ENCODE measurements at regions not wholly inside any gene's neighbourhood (a gene's known extent, or its start where the extent isn't known, plus 50 kb on each side); places are given as distances from the start of the nearest gene placed in this dataset.

DNA sequence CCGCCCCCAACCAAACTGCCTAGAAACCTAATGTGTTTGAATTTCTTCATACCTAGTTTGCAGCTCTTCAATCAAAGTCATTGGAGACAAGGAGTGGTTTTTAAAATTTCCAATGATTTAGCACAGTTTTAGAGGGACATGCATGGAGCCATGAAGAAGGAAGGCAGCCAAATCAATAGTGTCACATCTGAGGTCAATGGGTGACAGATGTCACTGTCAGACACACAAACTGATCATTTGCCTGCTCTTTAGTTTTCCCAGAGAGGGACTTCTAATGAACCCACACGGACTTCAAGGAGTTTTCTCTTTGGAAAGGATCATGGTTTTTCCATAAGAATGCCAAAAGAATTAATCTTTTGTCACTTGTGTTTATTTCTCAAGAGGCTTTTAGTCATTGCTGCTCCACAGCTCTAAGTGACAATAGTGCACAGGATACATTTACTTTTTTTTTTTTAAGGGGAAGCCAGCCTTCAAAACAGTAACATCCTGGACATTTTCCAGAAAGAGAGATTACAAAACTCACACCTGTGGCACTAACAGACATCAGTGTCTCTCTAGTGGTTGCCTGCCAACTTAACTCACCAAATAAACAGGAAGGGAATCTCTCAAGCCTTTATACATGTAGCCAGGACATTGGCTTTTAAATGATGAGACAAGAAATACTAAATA lies 251.1 kb upstream of the DIAPH2 start:
- Mint-ChIP-seq H3K27me3 (ENCODE audit: low read depth, unreplicated experiment) (no peaks in the 10 kb centered on the region), H3K9me3 (ENCODE audit: unreplicated experiment) (no peaks in the 10 kb centered on the region), H3K27ac (ENCODE audit: unreplicated experiment) (no peak overlapping the region), H3K4me1 (ENCODE audit: low read depth, unreplicated experiment) (peaks cover 36% of the 10 kb centered on the region), H3K36me3 (ENCODE audit: low read depth, unreplicated experiment) (no peaks in the 10 kb centered on the region), H3K4me3 (ENCODE audit: unreplicated experiment) (no peak overlapping the region)
- Histone ChIP-seq H2AFZ (ENCODE audit: low read depth, low read length) (no peak overlapping the region), H3K4me1 (ENCODE audit: insufficient read depth, low read length) (peaks cover 10% of the 10 kb centered on the region), H3K9ac (ENCODE audit: low read length) (no peak overlapping the region), H3K36me3 (ENCODE audit: insufficient read depth, low read length) (no peaks in the 10 kb centered on the region), H3K27ac (ENCODE audit: low read depth, low read length) (no peak overlapping the region), H4K20me1 (ENCODE audit: insufficient read depth, low read length) (no peaks in the 10 kb centered on the region), H3K27me3 (ENCODE audit: insufficient read depth, low read length) (no peaks in the 10 kb centered on the region), H3K9me3 (ENCODE audit: insufficient read depth, low read depth, low read length) (no peaks in the 10 kb centered on the region), H3K4me3 (ENCODE audit: insufficient read depth, low read depth, low read length) (no peak overlapping the region), H3K79me2 (ENCODE audit: insufficient read depth, low read length) (no peaks in the 10 kb centered on the region), H3K4me2 (ENCODE audit: low read length) (no peak overlapping the region)
- peak; percentile 78 for FAIRE-seq
- no peak for TF ChIP-seq CTCF (IDR thresholded peaks at IDR 0.05; ENCODE audit: insufficient read depth, low read depth, low read length)
- no peak for DNase-seq (ENCODE audit: low read depth)

DNA sequence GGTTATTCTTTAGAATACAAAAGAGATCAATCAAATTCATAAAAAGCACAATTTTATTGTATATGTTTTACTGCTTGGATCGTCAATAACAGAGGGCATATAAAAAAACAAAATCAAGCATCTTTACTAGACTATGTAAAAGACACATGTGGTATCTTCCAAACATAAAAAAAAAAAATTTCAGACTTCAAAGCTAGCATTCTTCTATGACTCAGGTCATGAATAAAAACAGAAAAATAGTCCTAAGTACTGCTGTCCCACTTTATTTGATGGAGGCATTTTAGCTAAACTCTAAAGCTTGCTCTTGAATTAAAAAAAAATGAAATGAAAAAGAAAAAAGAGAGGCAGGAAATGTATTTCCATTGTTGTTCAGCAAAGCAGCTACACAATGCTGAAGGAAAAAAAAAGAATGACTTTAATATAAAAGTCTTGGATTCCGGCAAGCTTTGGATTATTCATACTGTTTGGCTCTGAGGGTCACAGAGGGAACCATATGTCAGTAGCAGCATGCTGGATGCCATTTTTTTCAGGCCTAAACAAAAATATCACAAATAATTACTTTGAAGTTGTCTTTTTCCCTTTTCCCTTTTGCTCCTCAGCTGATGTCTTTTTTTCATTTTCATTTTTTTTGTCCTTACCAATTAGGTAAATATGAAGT lies 249.1 kb upstream of the DIAPH2 start:
- peaks cover 38% of the 10 kb centered on the region for H3K4me1 Mint-ChIP-seq (ENCODE audit: low read depth, unreplicated experiment)
- peak overlapping the region; percentile 98 for H3K27ac Mint-ChIP-seq (ENCODE audit: unreplicated experiment)
- no peaks in the 10 kb centered on the region for H3K9me3 Mint-ChIP-seq (ENCODE audit: unreplicated experiment)
- H3K27me3 ChIP-seq (ENCODE audit: insufficient read depth, low read length): no peaks in the 10 kb centered on the region
- H2AFZ ChIP-seq (ENCODE audit: low read depth, low read length): no peak overlapping the region
- peak overlapping the region; percentile 57 for H3K4me2 ChIP-seq (ENCODE audit: low read length)
- peak; percentile 89 for FAIRE-seq
- TF ChIP-seq CTCF (IDR thresholded peaks at IDR 0.05; ENCODE audit: insufficient read depth, low read depth, low read length) (no peak), EZH2 (IDR thresholded peaks at IDR 0.05; ENCODE audit: insufficient read depth, low read length) (no peak)
- no peaks in the 10 kb centered on the region for H3K36me3 Mint-ChIP-seq (ENCODE audit: low read depth, unreplicated experiment)
- H3K4me3 ChIP-seq (ENCODE audit: insufficient read depth, low read depth, low read length): no peak overlapping the region
- H3K79me2 ChIP-seq (ENCODE audit: insufficient read depth, low read length): no peaks in the 10 kb centered on the region
- DNase-seq (ENCODE audit: low read depth): no peak
- no peaks in the 10 kb centered on the region for H3K9me3 ChIP-seq (ENCODE audit: insufficient read depth, low read depth, low read length)
- H3K27ac ChIP-seq (ENCODE audit: low read depth, low read length): peak overlapping the region; percentile 84
- peaks cover 10% of the 10 kb centered on the region for H3K4me1 ChIP-seq (ENCODE audit: insufficient read depth, low read length)
- H3K27me3 Mint-ChIP-seq (ENCODE audit: low read depth, unreplicated experiment): no peaks in the 10 kb centered on the region
- H4K20me1 ChIP-seq (ENCODE audit: insufficient read depth, low read length): no peaks in the 10 kb centered on the region
- no peaks in the 10 kb centered on the region for H3K36me3 ChIP-seq (ENCODE audit: insufficient read depth, low read length)
- peak overlapping the region; percentile 62 for H3K9ac ChIP-seq (ENCODE audit: low read length)
- no peak overlapping the region for H3K4me3 Mint-ChIP-seq (ENCODE audit: unreplicated experiment)

GRCh38 chrX:96436105-96436504 lies 248.5 kb upstream of the DIAPH2 start:
- Histone ChIP-seq H3K4me2 (ENCODE audit: low read length) (peak overlapping the region; percentile 57), H3K27ac (ENCODE audit: low read depth, low read length) (peak overlapping the region; percentile 84), H2AFZ (ENCODE audit: low read depth, low read length) (no peak overlapping the region), H3K4me3 (ENCODE audit: insufficient read depth, low read depth, low read length) (no peak overlapping the region), H3K9me3 (ENCODE audit: insufficient read depth, low read depth, low read length) (no peaks in the 10 kb centered on the region), H3K79me2 (ENCODE audit: insufficient read depth, low read length) (no peaks in the 10 kb centered on the region), H4K20me1 (ENCODE audit: insufficient read depth, low read length) (no peaks in the 10 kb centered on the region), H3K27me3 (ENCODE audit: insufficient read depth, low read length) (no peaks in the 10 kb centered on the region), H3K4me1 (ENCODE audit: insufficient read depth, low read length) (peaks cover 10% of the 10 kb centered on the region), H3K9ac (ENCODE audit: low read length) (peak overlapping the region; percentile 62), H3K36me3 (ENCODE audit: insufficient read depth, low read length) (no peaks in the 10 kb centered on the region)
- Mint-ChIP-seq H3K4me1 (ENCODE audit: low read depth, unreplicated experiment) (peaks cover 38% of the 10 kb centered on the region), H3K27ac (ENCODE audit: unreplicated experiment) (peak overlapping the region; percentile 98), H3K27me3 (ENCODE audit: low read depth, unreplicated experiment) (no peaks in the 10 kb centered on the region), H3K4me3 (ENCODE audit: unreplicated experiment) (no peak overlapping the region), H3K9me3 (ENCODE audit: unreplicated experiment) (no peaks in the 10 kb centered on the region), H3K36me3 (ENCODE audit: low read depth, unreplicated experiment) (no peaks in the 10 kb centered on the region)
- peak; percentile 100 for FAIRE-seq
- peak; percentile 55 for DNase-seq (ENCODE audit: low read depth)
- TF ChIP-seq EZH2 (IDR thresholded peaks at IDR 0.05; ENCODE audit: insufficient read depth, low read length) (no peak), CTCF (IDR thresholded peaks at IDR 0.05; ENCODE audit: insufficient read depth, low read depth, low read length) (no peak)

All from astrocyte (in vitro differentiated cells and primary cell).